Panc1 (cell line): ENCODE measurements at regions not wholly inside any gene's neighbourhood (a gene's known extent, or its start where the extent isn't known, plus 50 kb on each side); places are given as distances from the start of the nearest gene placed in this dataset.

Source experiments
- CTCF ChIP-seq: fragments of 450-650 bp; IDR thresholded peaks from 2 replicates; pipeline ENCODE4 v1.5.1; 2017; ENCODE audit warnings: mild to moderate bottlenecking
- SIN3A ChIP-seq: IDR thresholded peaks from 2 replicates; pipeline ENCODE4 v1.6.1; 2012; ENCODE audit warnings: low read depth, mild to moderate bottlenecking, low read length, moderate library complexity, borderline replicate concordance; ENCODE audit not compliant: insufficient read depth
- TCF7L2 ChIP-seq: IDR thresholded peaks from 2 replicates; pipeline ENCODE4 v1.6.1; 2011; ENCODE audit warnings: mild to moderate bottlenecking, low read depth, low read length, inconsistent platforms
- TF ChIP-seq, protein P1 (sequence below), 2 experiments: IDR thresholded peaks; 2 replicates each; pipeline ENCODE4 v1.6.1; 2011 to 2012; ENCODE audit warnings: low read depth in 2 of 2, control low read depth in 1 of 2, low read length in 1 of 2, mild to moderate bottlenecking in 1 of 2, moderate library complexity in 1 of 2; ENCODE audit not compliant: insufficient read depth in 1 of 2

- TF ChIP-seq CTCF (no peak), TCF7L2 (no peak), SIN3A (no peak)
- TF ChIP-seq, protein P1, sequence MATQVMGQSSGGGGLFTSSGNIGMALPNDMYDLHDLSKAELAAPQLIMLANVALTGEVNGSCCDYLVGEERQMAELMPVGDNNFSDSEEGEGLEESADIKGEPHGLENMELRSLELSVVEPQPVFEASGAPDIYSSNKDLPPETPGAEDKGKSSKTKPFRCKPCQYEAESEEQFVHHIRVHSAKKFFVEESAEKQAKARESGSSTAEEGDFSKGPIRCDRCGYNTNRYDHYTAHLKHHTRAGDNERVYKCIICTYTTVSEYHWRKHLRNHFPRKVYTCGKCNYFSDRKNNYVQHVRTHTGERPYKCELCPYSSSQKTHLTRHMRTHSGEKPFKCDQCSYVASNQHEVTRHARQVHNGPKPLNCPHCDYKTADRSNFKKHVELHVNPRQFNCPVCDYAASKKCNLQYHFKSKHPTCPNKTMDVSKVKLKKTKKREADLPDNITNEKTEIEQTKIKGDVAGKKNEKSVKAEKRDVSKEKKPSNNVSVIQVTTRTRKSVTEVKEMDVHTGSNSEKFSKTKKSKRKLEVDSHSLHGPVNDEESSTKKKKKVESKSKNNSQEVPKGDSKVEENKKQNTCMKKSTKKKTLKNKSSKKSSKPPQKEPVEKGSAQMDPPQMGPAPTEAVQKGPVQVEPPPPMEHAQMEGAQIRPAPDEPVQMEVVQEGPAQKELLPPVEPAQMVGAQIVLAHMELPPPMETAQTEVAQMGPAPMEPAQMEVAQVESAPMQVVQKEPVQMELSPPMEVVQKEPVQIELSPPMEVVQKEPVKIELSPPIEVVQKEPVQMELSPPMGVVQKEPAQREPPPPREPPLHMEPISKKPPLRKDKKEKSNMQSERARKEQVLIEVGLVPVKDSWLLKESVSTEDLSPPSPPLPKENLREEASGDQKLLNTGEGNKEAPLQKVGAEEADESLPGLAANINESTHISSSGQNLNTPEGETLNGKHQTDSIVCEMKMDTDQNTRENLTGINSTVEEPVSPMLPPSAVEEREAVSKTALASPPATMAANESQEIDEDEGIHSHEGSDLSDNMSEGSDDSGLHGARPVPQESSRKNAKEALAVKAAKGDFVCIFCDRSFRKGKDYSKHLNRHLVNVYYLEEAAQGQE (IDR thresholded peaks at IDR 0.05; ENCODE audit: insufficient read depth in 1 of 2, low read depth in 2 of 2, low read length in 1 of 2): no peak
Measured at GRCh38 chr7:113519472-113519871, 399.3 kb downstream of the PPP1R3A start.
